Transverse colon (tissue), 3 donors: ENCODE measurements at regions not wholly inside any gene's neighbourhood (a gene's known extent, or its start where the extent isn't known, plus 50 kb on each side); places are given as distances from the start of the nearest gene placed in this dataset.

Source experiments
- POLR2A ChIP-seq: fragments of 450-650 bp; IDR thresholded peaks from one replicate; pipeline ENCODE4 v1.6.1; 2016; ENCODE audit warnings: antibody characterized with exemption, mild to moderate bottlenecking, moderate library complexity
- TF ChIP-seq, protein P1 (sequence below), 5 experiments: fragments of 200-600 bp in 3 of 5; fragments of 450-650 bp in 2 of 5; sonication (generic) in 3 of 5; IDR thresholded peaks; 1 replicate in 2 of 5; 2 replicates in 3 of 5; pipeline ENCODE4 v1.5.1; 2016 to 2017; ENCODE audit warnings: antibody characterized with exemption in 5 of 5, inconsistent platforms in 3 of 5, mild to moderate bottlenecking in 2 of 5, moderate library complexity in 1 of 5

DNA sequence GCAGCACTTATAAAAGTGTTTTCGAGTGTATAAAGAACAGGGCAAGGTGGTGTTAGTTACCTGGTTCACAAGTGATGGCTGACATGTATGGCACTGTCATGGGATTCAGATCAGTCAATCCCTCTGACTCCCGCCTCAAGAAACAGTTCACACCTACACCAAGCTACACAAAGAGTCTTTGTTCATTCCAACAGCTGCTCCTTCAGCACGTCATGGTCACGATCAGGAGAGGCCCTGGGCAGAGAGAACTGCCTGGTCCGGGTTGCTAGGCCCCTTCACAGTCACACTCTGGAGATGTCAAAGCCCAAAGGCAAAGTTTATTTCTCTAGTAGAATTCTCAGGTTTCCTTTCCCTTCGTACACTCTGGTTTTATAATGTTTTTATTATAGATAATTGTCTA is 426.7 kb downstream of the ZSWIM6 start:
- TF ChIP-seq, protein P1, sequence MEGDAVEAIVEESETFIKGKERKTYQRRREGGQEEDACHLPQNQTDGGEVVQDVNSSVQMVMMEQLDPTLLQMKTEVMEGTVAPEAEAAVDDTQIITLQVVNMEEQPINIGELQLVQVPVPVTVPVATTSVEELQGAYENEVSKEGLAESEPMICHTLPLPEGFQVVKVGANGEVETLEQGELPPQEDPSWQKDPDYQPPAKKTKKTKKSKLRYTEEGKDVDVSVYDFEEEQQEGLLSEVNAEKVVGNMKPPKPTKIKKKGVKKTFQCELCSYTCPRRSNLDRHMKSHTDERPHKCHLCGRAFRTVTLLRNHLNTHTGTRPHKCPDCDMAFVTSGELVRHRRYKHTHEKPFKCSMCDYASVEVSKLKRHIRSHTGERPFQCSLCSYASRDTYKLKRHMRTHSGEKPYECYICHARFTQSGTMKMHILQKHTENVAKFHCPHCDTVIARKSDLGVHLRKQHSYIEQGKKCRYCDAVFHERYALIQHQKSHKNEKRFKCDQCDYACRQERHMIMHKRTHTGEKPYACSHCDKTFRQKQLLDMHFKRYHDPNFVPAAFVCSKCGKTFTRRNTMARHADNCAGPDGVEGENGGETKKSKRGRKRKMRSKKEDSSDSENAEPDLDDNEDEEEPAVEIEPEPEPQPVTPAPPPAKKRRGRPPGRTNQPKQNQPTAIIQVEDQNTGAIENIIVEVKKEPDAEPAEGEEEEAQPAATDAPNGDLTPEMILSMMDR (IDR thresholded peaks at IDR 0.05), result no peak
- TF ChIP-seq POLR2A, result no peak
